ENCODE measurements at regions not wholly inside any gene's neighbourhood (a gene's known extent, or its start where the extent isn't known, plus 50 kb on each side); places are given as distances from the start of the nearest gene placed in this dataset.

DNA sequence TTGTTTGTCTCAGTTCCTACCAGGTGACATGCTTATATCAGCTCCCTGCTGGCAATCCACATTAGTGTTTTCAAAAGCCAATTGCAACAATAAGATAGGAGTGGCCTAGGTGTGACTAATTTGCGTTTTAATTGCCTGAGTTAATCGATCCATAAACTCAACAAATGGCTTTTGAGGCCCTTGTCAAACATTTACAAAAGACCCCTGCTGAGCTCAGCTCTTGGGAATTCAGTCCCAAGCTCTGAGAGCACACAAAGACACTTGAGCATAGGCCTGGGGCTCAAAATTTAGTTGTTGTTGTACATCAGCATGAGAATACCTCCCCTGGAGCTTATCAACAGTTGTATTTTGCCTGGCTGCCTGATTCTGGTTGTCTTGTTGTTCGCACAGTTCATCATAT is 1134.4 kb upstream of the TSPY4 start:
- no peaks in the 10 kb centered on the region for H3K27me3 ChIP-seq
- no peaks in the 10 kb centered on the region for H3K36me3 ChIP-seq
- no peaks in the 10 kb centered on the region for H3K4me1 ChIP-seq
- TF ChIP-seq EP300 (IDR thresholded peaks at IDR 0.05) (no peak), POLR2AphosphoS5 (IDR thresholded peaks at IDR 0.05) (no peak), POLR2A (IDR thresholded peaks at IDR 0.05) (no peak), CTCF (IDR thresholded peaks at IDR 0.05) (no peak)
- no peaks in the 10 kb centered on the region for H3K9me3 ChIP-seq
- H3K27ac ChIP-seq: no peak overlapping the region
- intact Hi-C loops (cut with DNase I; ENCODE audit: low total_unique reads): no loop called here
- H3K4me3 ChIP-seq: no peak overlapping the region
- no peak for DNase-seq
- 37 to 45% methylated on average over 3 of the region's 3 CpGs; no CpG with 5 or more reads in 3 of the 5 donors for WGBS, 5 donors

DNA sequence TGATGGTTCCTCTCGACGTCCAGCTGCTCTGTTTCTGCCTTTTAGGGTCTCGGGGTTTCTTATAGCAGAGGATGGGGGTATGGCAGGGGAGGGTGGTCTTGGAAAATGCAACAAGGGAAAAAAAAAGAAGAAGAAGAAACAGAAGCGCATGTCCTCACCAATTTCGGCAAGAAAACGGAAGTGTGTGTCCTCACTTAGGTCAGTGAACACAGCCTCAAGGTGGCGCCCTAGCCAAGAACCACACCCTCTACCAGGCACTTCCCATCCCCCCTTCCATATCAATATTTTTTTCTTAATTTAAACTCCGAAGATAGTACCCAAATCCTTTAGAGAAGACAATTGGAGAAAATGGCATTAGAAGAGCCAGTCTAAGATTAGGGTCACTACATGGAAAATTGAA is 1096.1 kb upstream of the TSPY4 start:
- intact Hi-C loops (cut with DNase I; ENCODE audit: low total_unique reads): no loop called here

GRCh38 chrY:8273807-8274206 is 1063.5 kb upstream of the TSPY4 start:
- Histone ChIP-seq H3K36me3 (no peaks in the 10 kb centered on the region), H3K9me3 (no peaks in the 10 kb centered on the region), H3K27me3 (no peaks in the 10 kb centered on the region), H3K4me3 (no peak overlapping the region), H3K27ac (no peak overlapping the region), H3K4me1 (no peaks in the 10 kb centered on the region)
- no peak for TF ChIP-seq CTCF (IDR thresholded peaks at IDR 0.05)
- no peak for TF ChIP-seq POLR2A (IDR thresholded peaks at IDR 0.05)
- TF ChIP-seq EP300 (IDR thresholded peaks at IDR 0.05): no peak
- TF ChIP-seq POLR2AphosphoS5 (IDR thresholded peaks at IDR 0.05): no peak
- no peak for DNase-seq
- intact Hi-C loops (cut with DNase I; ENCODE audit: low total_unique reads): no loop called here

More for the DNA sequence above, 1096.1 kb upstream of the TSPY4 start:
- no peak overlapping the region for H3K4me3 ChIP-seq
- no peak for DNase-seq
- H3K9me3 ChIP-seq: no peaks in the 10 kb centered on the region
- H3K36me3 ChIP-seq: no peaks in the 10 kb centered on the region
- no peak overlapping the region for H3K27ac ChIP-seq
- TF ChIP-seq POLR2AphosphoS5 (IDR thresholded peaks at IDR 0.05): no peak
- no peak for TF ChIP-seq CTCF (IDR thresholded peaks at IDR 0.05)
- no peak for TF ChIP-seq POLR2A (IDR thresholded peaks at IDR 0.05)
- no peak for TF ChIP-seq EP300 (IDR thresholded peaks at IDR 0.05)
- H3K4me1 ChIP-seq: no peaks in the 10 kb centered on the region
- 73 to 82% (median 79%) methylated on average over 8 of the region's 8 CpGs; no CpG with 5 or more reads in 2 of the 5 donors for WGBS, 5 donors
- no peaks in the 10 kb centered on the region for H3K27me3 ChIP-seq

- intact Hi-C loops (cut with DNase I; ENCODE audit: low total_unique reads): no loop called here
- H3K4me3 ChIP-seq: no peak overlapping the region
- TF ChIP-seq POLR2AphosphoS5 (IDR thresholded peaks at IDR 0.05) (no peak), CTCF (IDR thresholded peaks at IDR 0.05) (no peak)
- no peaks in the 10 kb centered on the region for H3K4me1 ChIP-seq
- no peak overlapping the region for H3K27ac ChIP-seq
- DNase-seq: no peak
- no peaks in the 10 kb centered on the region for H3K27me3 ChIP-seq
- H3K9me3 ChIP-seq: no peaks in the 10 kb centered on the region
- 79 to 93% (median 88%) methylated on average over 1 of the region's 1 CpG; no CpG with 5 or more reads in 2 of the 5 donors for WGBS, 5 donors
- no peaks in the 10 kb centered on the region for H3K36me3 ChIP-seq
These were observed 1032.2 kb upstream of the TSPY4 start for GRCh38 chrY:8305021-8305420.

GRCh38 chrY:8324113-8324512 is 1013.2 kb upstream of the TSPY4 start:
- intact Hi-C loops (cut with DNase I; ENCODE audit: low total_unique reads): no loop called here

More at GRCh38 chrY:8324113-8324512, 1013.2 kb upstream of the TSPY4 start:
- Histone ChIP-seq H3K36me3 (no peaks in the 10 kb centered on the region), H3K9me3 (no peaks in the 10 kb centered on the region), H3K4me1 (no peaks in the 10 kb centered on the region), H3K4me3 (no peak overlapping the region), H3K27ac (no peak overlapping the region), H3K27me3 (no peaks in the 10 kb centered on the region)
- no peak for DNase-seq
- TF ChIP-seq EP300 (IDR thresholded peaks at IDR 0.05): no peak
- no peak for TF ChIP-seq POLR2AphosphoS5 (IDR thresholded peaks at IDR 0.05)
- no peak for TF ChIP-seq POLR2A (IDR thresholded peaks at IDR 0.05)
- TF ChIP-seq CTCF (IDR thresholded peaks at IDR 0.05): no peak

All from stomach (tissue), 8 donors.